ENCODE measurements at regions not wholly inside any gene's neighbourhood (a gene's known extent, or its start where the extent isn't known, plus 50 kb on each side); places are given as distances from the start of the nearest gene placed in this dataset.

- TF ChIP-seq CTCF (IDR thresholded peaks at IDR 0.05): no peak
- TF ChIP-seq POLR2AphosphoS5 (IDR thresholded peaks at IDR 0.05): no peak
- TF ChIP-seq POLR2A (IDR thresholded peaks at IDR 0.05; ENCODE audit: low read depth): no peak
These were observed 97.1 kb downstream of the TMEM212 start for GRCh38 chr3:171940151-171940649.

Measured in esophagus muscularis mucosa (tissue), 3 donors.